Stimulated activated CD8-positive, alpha-beta memory T cell treated with anti-CD3 and anti-CD28 coated beads, Interleukin-7, amount 100 ng/mL, for 24 hours (primary cell): ENCODE measurements at regions not wholly inside any gene's neighbourhood (a gene's known extent, or its start where the extent isn't known, plus 50 kb on each side); places are given as distances from the start of the nearest gene placed in this dataset.

Experiments
- DNase-seq: peaks from one replicate; pipeline ENCODE4 v3.0.0-alpha.2; 2020; ENCODE audit warnings: low read depth

- DNase-seq = no peak
Observed at GRCh38 chr7:28293527-28293835, 112.9 kb upstream of the JAZF1 start.

- peak; percentile 19 for DNase-seq
Observed at GRCh38 chr7:28296571-28297483, 115.5 kb upstream of the CREB5 start.

GRCh38 chr7:28297801-28298459 lies 114.4 kb upstream of the CREB5 start:
- no peak for DNase-seq

- no peak for DNase-seq
Observed at GRCh38 chr7:28298870-28299518, 113.3 kb upstream of the CREB5 start.

- no peak for DNase-seq
Observed at GRCh38 chr7:28299556-28299955, 112.8 kb upstream of the CREB5 start.

- no peak for DNase-seq
Observed at GRCh38 chr7:28300488-28300887, 111.8 kb upstream of the CREB5 start.

- DNase-seq = no peak
Observed at GRCh38 chr7:28301148-28301641, 111.1 kb upstream of the CREB5 start.

GRCh38 chr7:28304290-28304689 lies 108.0 kb upstream of the CREB5 start:
- no peak for DNase-seq

- DNase-seq = no peak
Observed at GRCh38 chr7:28309704-28310459, 102.4 kb upstream of the CREB5 start.

GRCh38 chr7:28310460-28310848 lies 101.9 kb upstream of the CREB5 start:
- no peak for DNase-seq

GRCh38 chr7:28311670-28312069 lies 100.6 kb upstream of the CREB5 start:
- no peak for DNase-seq

- DNase-seq = no peak
Observed at GRCh38 chr7:28312948-28313347, 99.4 kb upstream of the CREB5 start.

GRCh38 chr7:28314841-28315240 lies 97.5 kb upstream of the CREB5 start:
- no peak for DNase-seq

GRCh38 chr7:28315565-28316410 lies 96.5 kb upstream of the CREB5 start:
- DNase-seq = no peak

- DNase-seq = no peak
Observed at GRCh38 chr7:28316489-28316888, 95.8 kb upstream of the CREB5 start.

GRCh38 chr7:28318101-28318762 lies 94.1 kb upstream of the CREB5 start:
- no peak for DNase-seq

GRCh38 chr7:28323833-28324232 lies 88.5 kb upstream of the CREB5 start:
- no peak for DNase-seq

- DNase-seq = no peak
Observed at GRCh38 chr7:28328146-28328545, 84.2 kb upstream of the CREB5 start.

- no peak for DNase-seq
Observed at GRCh38 chr7:28328822-28329660, 83.3 kb upstream of the CREB5 start.
